Activated naive CD4-positive, alpha-beta T cell treated with anti-CD3 and anti-CD28 coated beads, Interleukin-2, amount 10 ng/mL, durations not matched to agents 7 days and 5 days (primary cell): ENCODE measurements at regions not wholly inside any gene's neighbourhood (a gene's known extent, or its start where the extent isn't known, plus 50 kb on each side); places are given as distances from the start of the nearest gene placed in this dataset.

Experiments
- CTCF ChIA-PET: fragments of 350-600 bp; sonication (Branson Sonifier 250); formaldehyde crosslinking; loops from one replicate; lab custom pipeline; 2021; ENCODE audit warnings: antibody characterized with exemption; lab: Charles Lee
- DNase-seq: peaks from one replicate; pipeline ENCODE4 v3.0.0-alpha.2; 2020
- H3K27ac Mint-ChIP-seq: one replicate; pipeline ENCODE4 v1.8.0; 2021; ENCODE audit warnings: mild to moderate bottlenecking, moderate library complexity, mixed read lengths
- H3K27me3 Mint-ChIP-seq: one replicate; pipeline ENCODE4 v1.8.0; 2021; ENCODE audit warnings: mild to moderate bottlenecking, mixed read lengths
- H3K36me3 Mint-ChIP-seq: one replicate; pipeline ENCODE4 v1.8.0; 2021; ENCODE audit warnings: mixed read lengths
- H3K4me1 Mint-ChIP-seq: one replicate; pipeline ENCODE4 v1.8.0; 2021; ENCODE audit warnings: mixed read lengths
- H3K4me3 Mint-ChIP-seq: one replicate; pipeline ENCODE4 v1.8.0; 2021; ENCODE audit warnings: mild to moderate bottlenecking, moderate library complexity, mixed read lengths
- H3K9me3 Mint-ChIP-seq: one replicate; pipeline ENCODE4 v1.8.0; 2021; ENCODE audit warnings: mixed read lengths

DNA sequence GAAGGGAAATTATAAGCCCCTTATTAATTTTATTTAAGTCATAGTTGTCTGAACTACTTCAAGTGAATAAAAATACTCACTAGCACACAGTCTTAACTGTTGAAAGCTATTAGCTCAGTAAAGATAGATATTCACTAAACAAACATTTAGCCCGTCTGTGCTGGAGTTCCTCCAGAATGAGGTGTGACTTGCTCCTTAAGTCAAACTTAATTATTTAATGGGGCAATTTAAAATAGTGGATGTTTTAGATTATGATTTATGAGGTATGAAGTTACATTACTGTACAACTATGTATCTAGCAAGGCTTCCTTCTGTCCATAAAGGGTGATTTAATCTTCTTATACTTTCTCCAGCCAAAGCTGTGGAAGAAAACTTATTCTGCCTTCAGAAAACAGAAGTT lies 414.0 kb upstream of the FLRT2 start:
- H3K4me1 Mint-ChIP-seq, result no peaks in the 10 kb centered on the region
- no peak overlapping the region for H3K27ac Mint-ChIP-seq
- no peaks in the 10 kb centered on the region for H3K36me3 Mint-ChIP-seq
- no peaks in the 10 kb centered on the region for H3K27me3 Mint-ChIP-seq
- CTCF ChIA-PET, result no interaction called here
- DNase-seq, result no peak
- H3K4me3 Mint-ChIP-seq, result no peak overlapping the region
- peaks cover 14% of the 10 kb centered on the region for H3K9me3 Mint-ChIP-seq

DNA sequence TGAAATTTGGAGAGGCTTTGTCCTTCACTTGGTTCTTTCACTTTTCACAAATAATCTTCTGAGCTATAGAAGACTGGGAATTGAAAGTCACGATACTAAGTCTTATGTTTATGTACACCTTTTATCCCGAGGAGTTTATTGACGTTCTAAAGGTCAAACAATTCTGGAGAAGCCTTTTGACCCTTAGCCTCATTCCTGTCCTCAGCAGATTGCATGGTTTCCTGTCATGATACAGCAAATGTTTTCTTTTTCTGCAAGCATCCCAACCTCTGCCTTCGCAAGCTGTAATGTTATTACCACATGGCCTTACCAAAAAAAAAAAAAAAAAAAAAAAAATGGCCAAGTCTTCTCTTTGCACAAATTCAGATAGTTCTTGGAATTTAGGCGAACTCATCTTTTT lies 411.7 kb upstream of the FLRT2 start:
- no peak overlapping the region for H3K27ac Mint-ChIP-seq
- H3K4me3 Mint-ChIP-seq, result no peak overlapping the region
- no peaks in the 10 kb centered on the region for H3K27me3 Mint-ChIP-seq
- H3K9me3 Mint-ChIP-seq, result peaks cover 9% of the 10 kb centered on the region
- DNase-seq, result no peak
- H3K4me1 Mint-ChIP-seq, result no peaks in the 10 kb centered on the region
- no peaks in the 10 kb centered on the region for H3K36me3 Mint-ChIP-seq
- CTCF ChIA-PET, result no interaction called here

DNA sequence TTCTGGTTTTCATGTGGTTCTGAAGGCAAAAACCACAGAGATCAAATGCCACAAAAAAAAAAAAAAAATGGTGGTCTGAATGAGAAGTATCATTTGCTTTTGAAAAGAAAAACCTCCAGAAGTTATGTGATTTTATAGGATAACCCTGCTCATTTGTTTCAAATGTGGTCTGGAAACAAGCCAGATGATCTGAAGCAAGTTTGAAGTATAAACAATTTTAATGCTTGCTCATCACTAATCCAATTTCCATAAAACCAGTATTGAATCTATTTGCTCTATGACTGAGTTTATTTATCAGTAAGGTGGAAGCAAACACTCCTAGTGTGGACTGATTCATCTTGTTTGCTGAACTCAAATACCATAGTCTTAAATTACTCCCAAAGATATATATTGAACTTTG lies 407.3 kb upstream of the FLRT2 start:
- CTCF ChIA-PET, result no interaction called here
- DNase-seq, result no peak
- no peaks in the 10 kb centered on the region for H3K4me1 Mint-ChIP-seq
- no peak overlapping the region for H3K27ac Mint-ChIP-seq
- H3K36me3 Mint-ChIP-seq, result no peaks in the 10 kb centered on the region
- H3K27me3 Mint-ChIP-seq, result no peaks in the 10 kb centered on the region
- peaks cover 6% of the 10 kb centered on the region for H3K9me3 Mint-ChIP-seq
- no peak overlapping the region for H3K4me3 Mint-ChIP-seq

DNA sequence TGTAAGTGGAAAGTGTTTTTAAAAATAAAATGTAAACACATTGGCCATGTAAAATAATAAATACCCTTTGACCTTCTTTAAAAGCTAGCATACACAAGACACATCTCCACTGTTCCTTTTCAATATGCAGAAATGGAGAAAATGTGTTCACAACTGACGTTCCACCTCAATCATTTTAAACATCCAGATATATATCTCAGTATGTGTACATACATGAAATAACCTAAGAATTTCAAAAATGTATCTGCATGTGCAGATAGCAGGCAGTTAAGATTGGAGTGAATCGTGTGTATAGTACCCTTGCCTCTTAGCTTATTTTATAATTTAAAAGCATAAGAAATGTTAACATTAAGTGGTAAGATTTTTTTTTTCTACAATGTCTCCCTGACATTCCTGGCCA lies 406.2 kb upstream of the FLRT2 start:
- Mint-ChIP-seq H3K27me3 (no peaks in the 10 kb centered on the region), H3K4me3 (no peak overlapping the region), H3K4me1 (no peaks in the 10 kb centered on the region), H3K36me3 (no peaks in the 10 kb centered on the region), H3K27ac (no peak overlapping the region), H3K9me3 (peaks cover 8% of the 10 kb centered on the region)
- CTCF ChIA-PET, result no interaction called here
- no peak for DNase-seq

DNA sequence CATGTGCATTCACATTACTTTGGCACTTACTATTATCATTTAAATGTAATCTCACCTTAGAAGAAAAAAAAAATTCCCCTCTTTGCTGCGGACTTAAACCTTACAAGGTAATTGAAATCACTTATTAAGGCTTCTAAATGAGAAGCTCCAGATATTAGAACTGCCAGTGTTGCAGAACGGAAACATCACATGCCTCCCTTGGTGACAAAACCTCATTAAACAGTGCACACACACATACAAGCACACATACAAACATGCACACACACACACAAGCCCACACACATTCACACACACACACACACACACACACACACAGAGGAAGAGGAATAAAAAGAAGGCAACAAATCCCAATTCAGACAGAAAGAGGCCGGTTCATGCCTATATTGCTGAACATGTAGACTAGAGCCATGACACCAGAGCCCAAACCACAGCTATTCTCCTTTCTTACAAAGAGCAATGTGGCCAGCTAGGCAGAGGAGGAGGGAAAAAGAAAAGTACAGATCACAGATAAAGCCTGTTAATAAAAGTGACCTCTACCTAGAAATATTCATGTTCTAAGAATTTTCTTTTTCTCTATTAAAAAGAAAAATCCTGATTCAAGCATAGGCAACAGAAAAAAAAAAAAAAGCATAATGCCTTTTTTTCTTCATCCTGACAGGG lies 405.2 kb upstream of the FLRT2 start:
- Mint-ChIP-seq H3K27me3 (no peaks in the 10 kb centered on the region), H3K27ac (no peak overlapping the region), H3K4me3 (no peak overlapping the region), H3K9me3 (peaks cover 6% of the 10 kb centered on the region), H3K36me3 (no peaks in the 10 kb centered on the region), H3K4me1 (no peaks in the 10 kb centered on the region)
- CTCF ChIA-PET, result no interaction called here
- DNase-seq, result no peak

DNA sequence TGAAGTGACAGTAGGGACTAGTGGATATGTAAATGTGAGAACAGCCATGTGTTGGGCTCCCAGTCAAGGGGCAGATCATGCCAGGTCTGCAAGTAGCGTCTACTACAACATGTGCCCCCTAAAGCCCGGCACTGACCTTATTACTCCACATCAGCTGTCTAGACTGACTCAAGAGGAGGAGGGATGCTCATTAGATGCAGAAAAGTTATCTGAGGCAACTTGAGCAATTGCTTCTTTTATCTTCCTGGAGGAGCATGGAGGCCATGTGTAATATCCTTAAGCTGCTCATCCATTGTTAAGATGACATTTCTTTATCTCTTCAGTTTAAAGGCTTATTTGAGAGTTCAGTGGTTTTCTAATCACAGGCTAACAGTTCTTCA lies 404.7 kb upstream of the FLRT2 start:
- CTCF ChIA-PET, result no interaction called here
- H3K27me3 Mint-ChIP-seq, result no peaks in the 10 kb centered on the region
- H3K4me1 Mint-ChIP-seq, result no peaks in the 10 kb centered on the region

DNA sequence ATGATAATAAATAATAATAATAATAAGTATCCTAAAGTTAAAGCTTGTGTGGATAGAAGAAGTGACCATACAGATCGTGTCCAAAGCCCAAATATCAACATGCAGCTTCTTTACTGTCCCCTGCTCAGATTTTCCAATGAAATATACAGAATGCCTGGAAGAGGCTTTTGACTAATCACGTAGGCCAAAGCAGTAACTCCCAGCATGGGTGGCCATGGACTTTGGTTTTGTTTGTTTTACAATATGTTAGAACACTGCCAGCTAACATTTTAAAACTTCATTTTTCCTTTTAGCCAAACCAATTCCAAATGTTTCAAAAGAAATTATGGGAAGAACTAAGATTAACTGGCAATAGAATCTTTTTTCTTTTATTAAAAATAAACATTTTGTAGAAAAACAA lies 400.0 kb upstream of the FLRT2 start:
- Mint-ChIP-seq H3K4me3 (no peak overlapping the region), H3K4me1 (no peaks in the 10 kb centered on the region), H3K9me3 (peaks cover 8% of the 10 kb centered on the region), H3K27me3 (no peaks in the 10 kb centered on the region), H3K27ac (no peak overlapping the region), H3K36me3 (no peaks in the 10 kb centered on the region)
- DNase-seq, result no peak
- CTCF ChIA-PET, result no interaction called here

More for the DNA sequence above, 404.7 kb upstream of the FLRT2 start:
- no peak overlapping the region for H3K27ac Mint-ChIP-seq
- no peak overlapping the region for H3K4me3 Mint-ChIP-seq
- DNase-seq, result no peak
- H3K36me3 Mint-ChIP-seq, result no peaks in the 10 kb centered on the region
- H3K9me3 Mint-ChIP-seq, result peaks cover 6% of the 10 kb centered on the region

DNA sequence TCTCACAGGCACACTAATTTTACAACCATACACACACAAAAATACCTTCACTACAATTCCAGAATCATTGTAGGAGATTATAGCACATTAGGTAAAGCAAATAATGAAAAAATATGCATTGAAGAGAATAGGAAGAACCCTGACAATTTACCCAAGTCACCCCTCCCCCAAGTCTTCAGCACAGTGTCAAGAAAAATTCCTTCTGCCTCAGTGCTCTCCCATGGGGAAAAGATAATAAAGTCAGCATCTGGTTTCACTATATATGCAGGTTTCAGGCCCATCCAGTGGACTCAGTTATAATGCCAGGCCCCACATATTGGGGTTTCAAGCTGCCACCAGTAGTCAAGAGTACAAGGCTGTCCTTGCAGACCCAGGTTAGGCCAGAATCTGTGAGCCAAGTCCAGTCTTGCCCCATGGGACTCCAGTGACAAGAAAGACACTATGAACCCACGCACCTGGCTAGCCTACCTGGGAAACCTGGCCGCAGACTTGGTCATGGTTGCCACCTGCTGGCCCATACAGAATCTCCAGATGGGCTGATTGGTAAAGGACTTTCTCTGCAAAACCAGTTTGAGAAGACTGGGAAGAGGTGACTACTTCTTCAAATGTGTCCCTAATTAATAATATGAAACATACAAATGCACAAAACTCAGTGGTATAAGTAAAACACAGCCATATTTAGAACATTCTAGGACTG lies 398.6 kb upstream of the FLRT2 start:
- no peak overlapping the region for H3K27ac Mint-ChIP-seq
- CTCF ChIA-PET, result no interaction called here
- no peaks in the 10 kb centered on the region for H3K36me3 Mint-ChIP-seq
- no peaks in the 10 kb centered on the region for H3K4me1 Mint-ChIP-seq
- no peaks in the 10 kb centered on the region for H3K27me3 Mint-ChIP-seq
- DNase-seq, result no peak
- H3K9me3 Mint-ChIP-seq, result peaks cover 9% of the 10 kb centered on the region
- H3K4me3 Mint-ChIP-seq, result no peak overlapping the region

DNA sequence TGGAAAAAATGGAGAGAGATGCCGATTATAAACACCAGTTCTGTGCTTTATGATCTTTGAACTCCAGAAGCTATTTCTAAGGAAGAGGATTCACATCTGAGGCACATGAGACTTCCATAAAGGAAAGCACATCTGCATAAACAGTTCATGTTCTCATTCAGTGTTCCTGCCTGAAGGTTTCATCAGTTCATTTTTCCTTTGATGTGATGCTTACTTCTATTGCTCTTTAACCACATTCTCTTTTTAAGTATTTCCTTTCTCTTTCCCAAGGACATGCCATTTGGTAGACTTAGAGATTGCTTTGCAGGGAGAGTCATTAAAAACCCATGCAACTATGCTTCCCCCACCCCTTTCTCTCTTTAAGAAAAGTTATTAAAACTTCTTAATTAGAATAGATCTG lies 387.0 kb upstream of the FLRT2 start:
- no peak for DNase-seq
- H3K27me3 Mint-ChIP-seq, result no peaks in the 10 kb centered on the region
- H3K36me3 Mint-ChIP-seq, result no peaks in the 10 kb centered on the region
- H3K4me3 Mint-ChIP-seq, result no peak overlapping the region
- peaks cover 7% of the 10 kb centered on the region for H3K9me3 Mint-ChIP-seq
- no peak overlapping the region for H3K27ac Mint-ChIP-seq
- CTCF ChIA-PET, result no interaction called here
- no peaks in the 10 kb centered on the region for H3K4me1 Mint-ChIP-seq

DNA sequence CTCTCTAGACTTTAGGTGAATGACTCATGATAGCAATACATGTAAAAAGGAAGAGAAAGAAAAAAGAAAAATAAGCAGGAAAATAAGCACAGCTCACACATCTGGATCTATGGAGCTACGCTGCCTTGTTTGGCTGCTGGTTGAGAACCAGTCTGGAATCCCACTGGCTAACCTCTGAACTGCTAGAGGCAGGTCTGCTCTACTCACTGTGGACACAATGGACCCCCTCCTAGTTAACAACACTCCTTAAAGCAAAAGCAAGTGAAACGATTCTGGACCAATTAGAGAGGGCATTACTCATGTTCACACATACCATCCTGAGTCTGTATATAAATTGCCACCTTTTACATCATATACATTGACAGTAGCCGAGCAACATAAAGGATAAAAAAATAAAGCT lies 383.2 kb upstream of the FLRT2 start:
- DNase-seq, result no peak
- Mint-ChIP-seq H3K27me3 (no peaks in the 10 kb centered on the region), H3K4me1 (no peaks in the 10 kb centered on the region), H3K36me3 (no peaks in the 10 kb centered on the region), H3K4me3 (no peak overlapping the region), H3K27ac (no peak overlapping the region), H3K9me3 (peaks cover 6% of the 10 kb centered on the region)
- CTCF ChIA-PET, result no interaction called here

DNA sequence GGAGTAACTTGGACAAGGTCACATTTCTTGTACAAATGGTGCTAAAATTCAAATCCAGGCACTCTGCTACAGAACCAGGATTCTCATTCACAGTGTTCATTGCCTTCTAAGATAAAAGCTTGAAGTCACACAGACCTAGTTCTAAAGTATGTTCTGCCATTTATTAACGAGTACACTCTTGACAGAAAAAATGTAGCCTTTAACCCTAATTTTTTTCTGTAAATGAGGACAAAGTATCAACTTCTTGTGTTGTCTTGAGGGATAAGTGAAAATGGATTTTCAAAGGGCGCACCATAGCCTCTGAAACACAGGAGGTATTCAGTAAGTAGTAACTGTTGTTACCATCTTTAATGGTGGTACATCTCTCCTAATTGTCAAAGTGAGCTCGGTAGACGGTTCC lies 379.8 kb upstream of the FLRT2 start:
- no peak overlapping the region for H3K4me3 Mint-ChIP-seq
- H3K27me3 Mint-ChIP-seq, result no peaks in the 10 kb centered on the region
- DNase-seq, result no peak
- H3K36me3 Mint-ChIP-seq, result no peaks in the 10 kb centered on the region
- no peak overlapping the region for H3K27ac Mint-ChIP-seq
- CTCF ChIA-PET, result no interaction called here
- no peaks in the 10 kb centered on the region for H3K4me1 Mint-ChIP-seq
- H3K9me3 Mint-ChIP-seq, result peaks cover 6% of the 10 kb centered on the region

DNA sequence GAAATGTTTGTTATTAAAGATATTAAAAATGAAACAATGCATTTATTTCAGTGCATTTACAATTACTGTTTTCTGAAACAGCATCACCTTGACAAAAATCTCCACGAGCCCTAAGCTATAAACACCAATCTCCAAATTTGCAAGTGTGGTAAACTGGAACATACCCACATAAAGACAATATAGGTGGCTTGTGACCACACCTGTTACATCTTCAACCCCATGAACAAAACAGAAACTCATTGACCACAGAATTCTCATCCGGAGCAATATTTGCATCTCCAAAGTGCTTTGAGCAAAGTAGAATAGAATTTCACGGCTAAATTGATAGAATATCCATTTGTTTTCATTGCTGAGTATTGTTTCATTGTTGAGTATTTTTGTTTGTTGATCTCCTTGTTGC lies 375.2 kb upstream of the FLRT2 start:
- no peak overlapping the region for H3K27ac Mint-ChIP-seq

DNA sequence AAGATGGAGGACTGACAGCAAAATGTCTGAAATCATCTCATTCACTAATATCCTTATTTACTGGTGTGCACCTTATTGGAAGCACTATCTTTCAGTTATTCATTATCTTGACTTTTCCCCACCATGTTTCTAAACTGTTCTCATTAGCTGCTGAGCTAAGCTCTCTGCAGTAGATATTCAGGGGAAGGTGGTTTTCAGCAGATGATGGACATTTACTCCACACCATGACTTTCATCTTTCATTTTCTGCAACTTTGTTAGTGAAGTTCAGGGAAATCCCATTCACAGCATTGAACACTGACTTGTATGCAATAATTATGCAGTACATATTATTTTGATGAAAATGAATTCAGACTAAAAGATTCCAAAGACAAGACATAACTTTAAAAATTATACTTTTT lies 373.6 kb upstream of the FLRT2 start:
- Mint-ChIP-seq H3K27ac (no peak overlapping the region), H3K27me3 (no peaks in the 10 kb centered on the region), H3K9me3 (peaks cover 6% of the 10 kb centered on the region), H3K36me3 (no peaks in the 10 kb centered on the region), H3K4me1 (no peaks in the 10 kb centered on the region), H3K4me3 (no peak overlapping the region)
- no peak for DNase-seq
- CTCF ChIA-PET, result no interaction called here

More for the DNA sequence above, 375.2 kb upstream of the FLRT2 start:
- Mint-ChIP-seq H3K36me3 (no peaks in the 10 kb centered on the region), H3K4me3 (no peak overlapping the region), H3K4me1 (no peaks in the 10 kb centered on the region), H3K27me3 (no peaks in the 10 kb centered on the region), H3K9me3 (peaks cover 5% of the 10 kb centered on the region)
- no peak for DNase-seq
- CTCF ChIA-PET, result no interaction called here

DNA sequence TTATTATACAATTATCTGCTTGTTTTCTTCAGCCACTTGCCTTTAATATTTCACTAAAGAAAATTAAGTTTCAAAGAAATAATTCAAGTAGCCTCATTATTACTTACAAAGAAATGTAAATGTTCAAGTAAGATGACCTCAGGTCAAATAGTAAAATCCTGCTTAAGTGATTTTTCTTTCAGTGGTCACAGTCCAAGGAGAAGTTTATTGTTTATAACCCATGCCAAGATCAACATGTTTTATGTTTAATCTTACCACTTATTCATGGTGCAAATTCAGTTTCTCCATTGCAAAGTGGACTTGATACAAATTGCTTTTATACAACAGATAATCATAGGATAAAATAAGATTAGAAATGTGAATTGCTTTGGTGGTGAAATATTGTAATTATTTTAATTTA lies 370.2 kb upstream of the FLRT2 start:
- H3K9me3 Mint-ChIP-seq, result peaks cover 21% of the 10 kb centered on the region
- no peaks in the 10 kb centered on the region for H3K4me1 Mint-ChIP-seq
- no peaks in the 10 kb centered on the region for H3K36me3 Mint-ChIP-seq
- no peak overlapping the region for H3K27ac Mint-ChIP-seq
- CTCF ChIA-PET, result no interaction called here
- no peaks in the 10 kb centered on the region for H3K27me3 Mint-ChIP-seq
- DNase-seq, result no peak
- H3K4me3 Mint-ChIP-seq, result no peak overlapping the region

DNA sequence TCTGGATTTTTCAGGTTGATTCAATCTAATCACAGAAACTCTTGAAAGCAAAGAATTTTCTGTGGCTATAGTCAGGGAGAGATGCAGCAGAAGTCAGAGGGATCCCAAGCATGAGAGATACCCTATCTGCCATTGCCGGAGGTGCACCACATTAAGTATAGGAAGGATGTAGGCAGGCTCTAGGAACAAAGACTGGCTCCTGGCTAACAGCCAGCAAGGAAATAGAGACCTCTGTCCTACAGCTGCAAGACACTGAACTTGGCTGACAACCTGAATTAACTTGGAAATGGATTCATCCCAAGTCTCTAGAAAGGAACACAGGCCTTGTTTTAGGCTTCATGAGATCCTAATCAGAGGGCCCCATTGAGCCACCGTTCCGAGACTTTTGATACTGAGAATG lies 364.9 kb upstream of the FLRT2 start:
- Mint-ChIP-seq H3K36me3 (no peaks in the 10 kb centered on the region), H3K4me1 (no peaks in the 10 kb centered on the region), H3K27me3 (no peaks in the 10 kb centered on the region), H3K4me3 (no peak overlapping the region), H3K27ac (no peak overlapping the region), H3K9me3 (peaks cover 18% of the 10 kb centered on the region)
- CTCF ChIA-PET, result no interaction called here
- DNase-seq, result no peak
